PC-3 (cell line): ENCODE measurements at regions not wholly inside any gene's neighbourhood (a gene's known extent, or its start where the extent isn't known, plus 50 kb on each side); places are given as distances from the start of the nearest gene placed in this dataset.

Source experiments
- EZH2 ChIP-seq: fragments of 300-600 bp; sonication (generic); IDR thresholded peaks from one replicate; pipeline ENCODE4 v1.6.1; 2017; ENCODE audit warnings: antibody characterized with exemption, mild to moderate bottlenecking, low read length; ENCODE audit not compliant: unreplicated experiment
- TF ChIP-seq, protein P1 (sequence below): fragments of 300-600 bp; sonication (generic); conservative IDR thresholded peaks from 2 replicates; pipeline ENCODE4 v1.5.1; 2017; ENCODE audit warnings: antibody characterized with exemption, low read depth, mild to moderate bottlenecking, low read length

DNA sequence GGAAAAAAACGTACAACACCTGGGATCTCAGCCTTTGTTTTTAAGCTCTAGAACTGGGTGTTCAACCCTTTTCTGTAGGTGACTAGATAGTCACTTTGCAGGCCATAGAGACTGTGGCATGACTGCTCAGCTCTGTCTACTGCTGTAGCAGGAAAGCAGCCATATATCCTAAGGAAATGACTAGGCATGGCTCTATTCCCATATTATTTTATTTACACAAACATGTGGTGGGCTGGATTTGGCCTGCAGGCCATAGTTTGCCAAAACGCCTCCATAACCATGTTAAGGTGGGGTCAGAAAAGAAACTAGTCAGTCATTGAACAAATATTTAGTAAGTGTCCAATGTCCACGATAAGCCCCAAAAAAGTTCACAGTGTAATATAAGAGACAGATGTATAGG, 452.5 kb downstream of the MCTP2 start:
- TF ChIP-seq, protein P1, sequence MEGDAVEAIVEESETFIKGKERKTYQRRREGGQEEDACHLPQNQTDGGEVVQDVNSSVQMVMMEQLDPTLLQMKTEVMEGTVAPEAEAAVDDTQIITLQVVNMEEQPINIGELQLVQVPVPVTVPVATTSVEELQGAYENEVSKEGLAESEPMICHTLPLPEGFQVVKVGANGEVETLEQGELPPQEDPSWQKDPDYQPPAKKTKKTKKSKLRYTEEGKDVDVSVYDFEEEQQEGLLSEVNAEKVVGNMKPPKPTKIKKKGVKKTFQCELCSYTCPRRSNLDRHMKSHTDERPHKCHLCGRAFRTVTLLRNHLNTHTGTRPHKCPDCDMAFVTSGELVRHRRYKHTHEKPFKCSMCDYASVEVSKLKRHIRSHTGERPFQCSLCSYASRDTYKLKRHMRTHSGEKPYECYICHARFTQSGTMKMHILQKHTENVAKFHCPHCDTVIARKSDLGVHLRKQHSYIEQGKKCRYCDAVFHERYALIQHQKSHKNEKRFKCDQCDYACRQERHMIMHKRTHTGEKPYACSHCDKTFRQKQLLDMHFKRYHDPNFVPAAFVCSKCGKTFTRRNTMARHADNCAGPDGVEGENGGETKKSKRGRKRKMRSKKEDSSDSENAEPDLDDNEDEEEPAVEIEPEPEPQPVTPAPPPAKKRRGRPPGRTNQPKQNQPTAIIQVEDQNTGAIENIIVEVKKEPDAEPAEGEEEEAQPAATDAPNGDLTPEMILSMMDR = no peak
- TF ChIP-seq EZH2 = no peak
